HG03103 (cell line): ENCODE measurements at regions not wholly inside any gene's neighbourhood (a gene's known extent, or its start where the extent isn't known, plus 50 kb on each side); places are given as distances from the start of the nearest gene placed in this dataset.

Experiments
- ATAC-seq: cut with Tn5 transposase; IDR thresholded peaks from one replicate; pipeline ENCODE4 v1.9.1; 2021; ENCODE audit warnings: low read depth; ENCODE audit not compliant: unreplicated experiment

GRCh38 chr16:85350973-85351372 is 238.7 kb upstream of the CIBAR2 start:
- no peak for ATAC-seq

DNA sequence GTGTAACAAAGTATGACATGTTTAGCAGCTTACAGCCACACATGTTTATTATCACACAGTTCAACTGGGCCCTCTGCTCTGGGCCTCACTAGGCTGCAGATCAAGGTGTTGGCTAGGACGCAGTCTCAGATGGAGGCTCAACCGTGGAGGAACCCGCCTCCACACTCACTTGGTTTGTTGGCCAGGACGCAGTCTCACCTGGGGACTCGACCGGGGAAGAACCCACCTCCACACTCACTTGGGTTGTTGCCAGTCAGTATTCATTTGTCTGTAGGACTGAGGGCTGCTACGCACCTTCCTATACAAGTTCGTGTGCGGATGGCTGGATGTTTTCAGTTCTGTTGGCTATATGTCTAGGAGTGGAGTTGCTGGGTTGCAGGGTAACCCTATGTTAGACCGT is 240.7 kb upstream of the CIBAR2 start:
- ATAC-seq = no peak

DNA sequence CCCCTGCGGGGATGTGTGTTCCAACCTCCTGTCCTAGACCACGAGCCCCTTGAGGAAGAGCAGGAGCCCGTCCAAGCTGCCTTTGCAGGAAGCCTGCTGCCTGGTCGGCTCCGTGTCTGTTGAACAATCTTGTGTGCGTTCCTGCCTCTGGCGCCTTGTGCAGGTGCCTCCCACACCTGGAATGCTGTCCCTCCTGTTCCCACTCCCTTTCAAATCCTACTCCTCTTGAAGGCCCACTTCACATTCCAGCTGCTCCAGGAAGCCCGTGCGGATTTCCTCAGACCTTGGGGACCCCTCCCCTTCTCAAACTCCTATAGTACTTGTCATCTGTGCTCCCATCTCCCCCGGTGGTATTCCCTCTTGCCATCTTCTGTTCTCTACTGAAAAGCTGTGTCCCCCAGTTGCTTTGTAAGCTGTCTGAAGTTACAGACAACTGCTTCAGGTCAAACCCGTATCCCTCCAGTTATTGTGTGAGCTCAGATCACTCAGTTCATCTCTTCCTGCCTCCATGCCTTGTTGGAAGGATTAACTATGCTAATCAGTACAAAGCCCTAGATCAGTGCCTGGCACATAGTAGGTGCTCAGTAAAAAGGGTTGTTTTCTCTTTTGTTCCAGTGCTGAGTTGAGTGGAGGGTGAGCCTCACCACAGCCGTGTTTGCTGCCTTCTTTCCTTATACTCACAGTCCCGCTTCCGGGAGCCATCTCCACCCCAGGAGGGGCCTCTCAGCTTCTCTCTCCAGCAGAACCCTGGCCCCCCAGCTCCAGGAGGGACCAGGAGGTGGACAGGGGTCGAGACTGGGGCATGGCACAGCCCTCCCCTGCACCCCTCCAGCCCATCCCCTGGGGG is 241.8 kb upstream of the CIBAR2 start:
- ATAC-seq = no peak

- no peak for ATAC-seq
Measured at GRCh38 chr16:85354686-85355514, 242.6 kb upstream of the CIBAR2 start.

- ATAC-seq = no peak
Measured at GRCh38 chr16:85355515-85355837, 243.2 kb upstream of the CIBAR2 start.

DNA sequence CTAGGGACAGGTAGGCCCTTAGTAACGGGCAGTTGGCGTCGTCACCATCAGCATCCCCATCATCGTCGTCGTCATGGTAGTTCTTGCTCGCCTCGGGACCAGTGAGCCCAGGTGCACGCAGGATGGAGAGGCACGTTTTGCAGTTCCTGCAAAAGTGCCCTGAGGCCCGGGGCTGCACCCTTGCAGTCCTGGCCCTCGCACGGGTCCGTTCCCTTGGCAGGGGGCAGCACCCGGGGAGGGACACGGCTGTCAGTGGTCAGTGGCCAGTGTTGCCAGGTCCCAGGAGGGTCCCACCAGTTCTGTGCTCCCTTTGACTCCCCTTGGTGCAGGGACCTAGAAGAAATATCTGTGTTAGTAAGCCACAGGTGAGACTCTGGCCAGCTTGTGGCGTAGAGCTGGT is 243.9 kb upstream of the CIBAR2 start:
- ATAC-seq = no peak

- ATAC-seq = no peak
Measured at GRCh38 chr16:85357323-85357722, 245.1 kb upstream of the CIBAR2 start.

DNA sequence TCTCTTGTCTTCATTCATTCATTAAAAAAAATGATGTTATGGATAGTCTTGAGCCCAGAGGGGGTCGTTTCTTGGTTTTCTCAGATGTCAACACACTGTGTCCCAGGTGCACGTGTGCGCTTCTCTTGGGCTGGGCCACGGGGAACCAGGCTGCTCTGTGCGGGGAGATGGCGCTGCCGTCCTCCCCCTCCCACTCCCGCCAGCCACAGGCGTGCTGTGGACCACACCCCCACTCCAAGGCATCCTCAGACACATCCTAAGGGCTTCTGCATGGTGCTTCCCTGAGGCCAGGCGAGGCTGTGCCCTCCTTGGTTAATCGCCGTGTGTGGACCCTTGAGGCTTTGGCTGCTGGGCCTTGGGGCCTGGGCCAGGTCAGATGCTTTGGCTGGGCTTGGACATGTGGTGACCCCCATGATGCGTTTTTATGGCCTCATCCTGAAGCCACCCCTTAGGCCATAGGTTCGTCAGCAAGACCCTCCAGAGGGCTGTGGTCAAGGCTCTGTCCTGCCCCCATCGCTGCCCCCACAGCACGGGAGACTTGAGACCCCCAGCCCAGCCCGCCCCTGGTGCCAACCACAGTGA is 245.7 kb upstream of the CIBAR2 start:
- no peak for ATAC-seq

- no peak for ATAC-seq
Measured at GRCh38 chr16:85358704-85359146, 246.5 kb upstream of the CIBAR2 start.

- no peak for ATAC-seq
Measured at GRCh38 chr16:85359147-85359822, 247.0 kb upstream of the CIBAR2 start.

- no peak for ATAC-seq
Measured at GRCh38 chr16:85360323-85361277, 248.3 kb upstream of the CIBAR2 start.

DNA sequence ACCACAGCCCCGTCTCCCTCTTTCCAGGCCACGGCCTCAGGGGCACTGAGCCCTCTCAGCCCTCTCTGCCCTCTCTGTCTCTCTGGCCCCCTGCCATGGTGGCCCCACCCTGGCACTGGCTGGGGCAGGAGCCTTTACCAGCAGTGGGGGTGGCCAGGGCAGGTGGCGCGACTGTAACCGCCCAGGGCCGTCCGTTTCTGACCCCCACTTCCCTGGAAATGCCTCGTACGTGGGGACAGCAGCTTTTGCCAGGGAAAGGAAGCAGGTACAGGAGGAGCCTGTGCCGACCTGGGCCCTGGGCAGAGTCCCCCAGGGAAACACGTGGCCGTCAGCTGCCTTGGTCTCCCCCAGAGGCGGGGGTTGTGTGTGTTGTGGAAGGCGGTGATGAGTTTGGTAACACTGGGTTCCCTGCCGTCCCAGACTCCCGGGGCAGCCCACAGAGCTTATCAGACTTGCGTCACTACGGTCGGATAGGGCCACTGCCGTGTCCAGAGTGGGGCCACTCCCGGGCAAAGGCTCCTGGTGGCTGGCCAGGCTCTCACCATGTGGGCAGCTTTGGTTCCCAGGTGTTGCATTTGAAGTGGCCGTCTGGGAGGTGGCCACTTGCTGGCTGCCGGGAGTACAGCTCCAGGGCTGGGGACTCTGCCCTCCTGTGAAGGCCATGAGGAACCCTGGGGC is 249.3 kb upstream of the CIBAR2 start:
- no peak for ATAC-seq

- no peak for ATAC-seq
Measured at GRCh38 chr16:85362443-85362842, 250.2 kb upstream of the CIBAR2 start.

- no peak for ATAC-seq
Measured at GRCh38 chr16:85363427-85363826, 249.7 kb upstream of the GSE1 start.

DNA sequence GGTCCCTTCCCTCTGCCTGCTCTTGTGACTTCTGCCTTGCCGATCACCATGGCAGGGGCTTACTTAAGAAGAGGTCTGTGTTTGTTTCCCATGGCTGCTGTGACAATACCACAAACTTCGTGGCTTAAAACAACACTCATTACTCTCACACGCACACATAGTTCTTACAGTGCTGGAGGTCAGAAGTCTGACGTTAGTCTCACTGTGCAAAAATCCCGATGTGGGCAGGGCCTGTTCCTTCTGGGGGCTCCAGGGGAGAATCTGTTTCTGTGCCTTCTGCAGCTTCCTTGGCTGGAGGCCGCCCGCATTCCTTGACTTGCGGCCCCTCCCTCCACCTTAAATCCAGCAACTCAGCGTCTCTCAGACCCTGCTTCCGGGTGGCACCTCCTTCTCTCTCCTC is 249.2 kb upstream of the GSE1 start:
- ATAC-seq = no peak

GRCh38 chr16:85364323-85365040 is 248.6 kb upstream of the GSE1 start:
- no peak for ATAC-seq

- ATAC-seq = no peak
Measured at GRCh38 chr16:85365120-85365519, 248.0 kb upstream of the GSE1 start.

- no peak for ATAC-seq
Measured at GRCh38 chr16:85366031-85366763, 246.9 kb upstream of the GSE1 start.
